ENCODE measurements at regions not wholly inside any gene's neighbourhood (a gene's known extent, or its start where the extent isn't known, plus 50 kb on each side); places are given as distances from the start of the nearest gene placed in this dataset.

DNA sequence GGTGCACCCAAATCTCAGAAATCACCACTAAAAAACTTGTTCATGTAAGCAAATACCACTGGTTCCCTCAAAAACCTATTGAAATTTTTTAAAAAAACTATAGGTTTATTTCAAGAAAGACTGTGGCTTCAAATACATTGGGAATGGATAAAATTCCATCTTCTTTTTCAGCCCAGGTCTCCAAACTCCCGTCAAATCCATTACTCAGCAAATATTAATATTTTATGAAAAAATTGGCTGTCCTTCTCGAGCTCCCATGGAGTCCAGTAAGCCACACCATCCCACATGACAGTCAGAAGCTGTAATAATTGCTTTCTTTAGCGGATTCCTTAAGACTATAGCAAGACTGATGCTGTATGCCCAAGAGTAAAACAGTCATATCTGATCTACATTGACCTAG is 204.4 kb upstream of the DOK6 start:
- no peak overlapping the region for H3K9ac ChIP-seq (ENCODE audit: low read depth, low read length)
- H3K36me3 ChIP-seq (ENCODE audit: insufficient read depth, low read length) = no peaks in the 10 kb centered on the region

GRCh38 chr18:69205925-69206324 is 194.8 kb upstream of the DOK6 start:
- Histone ChIP-seq H3K9me3 (ENCODE audit: insufficient read depth, low read length, severe bottlenecking) (no peaks in the 10 kb centered on the region), H3K79me2 (ENCODE audit: insufficient read depth, low read length) (no peaks in the 10 kb centered on the region), H3K9ac (ENCODE audit: low read depth, low read length) (no peak overlapping the region), H3K36me3 (ENCODE audit: insufficient read depth, low read length) (no peaks in the 10 kb centered on the region), H4K20me1 (ENCODE audit: insufficient read depth, low read length) (no peaks in the 10 kb centered on the region), H3K4me1 (ENCODE audit: insufficient read depth, low read length) (no peaks in the 10 kb centered on the region), H2AFZ (ENCODE audit: low read depth, low read length) (no peak overlapping the region), H3K4me3 (ENCODE audit: low read depth in 1 of 2, low read length in 2 of 2) (no peak overlapping the region), H3K4me2 (ENCODE audit: insufficient read depth, low read length) (no peak overlapping the region), H3K27me3 (ENCODE audit: insufficient read depth, low read length, poor library complexity) (no peaks in the 10 kb centered on the region), H3K27ac (ENCODE audit: low read length) (no peak overlapping the region)
- no peak for TF ChIP-seq EZH2 (IDR thresholded peaks at IDR 0.05; ENCODE audit: borderline replicate concordance, low read depth, low read length, severe bottlenecking)
- TF ChIP-seq, protein P1, sequence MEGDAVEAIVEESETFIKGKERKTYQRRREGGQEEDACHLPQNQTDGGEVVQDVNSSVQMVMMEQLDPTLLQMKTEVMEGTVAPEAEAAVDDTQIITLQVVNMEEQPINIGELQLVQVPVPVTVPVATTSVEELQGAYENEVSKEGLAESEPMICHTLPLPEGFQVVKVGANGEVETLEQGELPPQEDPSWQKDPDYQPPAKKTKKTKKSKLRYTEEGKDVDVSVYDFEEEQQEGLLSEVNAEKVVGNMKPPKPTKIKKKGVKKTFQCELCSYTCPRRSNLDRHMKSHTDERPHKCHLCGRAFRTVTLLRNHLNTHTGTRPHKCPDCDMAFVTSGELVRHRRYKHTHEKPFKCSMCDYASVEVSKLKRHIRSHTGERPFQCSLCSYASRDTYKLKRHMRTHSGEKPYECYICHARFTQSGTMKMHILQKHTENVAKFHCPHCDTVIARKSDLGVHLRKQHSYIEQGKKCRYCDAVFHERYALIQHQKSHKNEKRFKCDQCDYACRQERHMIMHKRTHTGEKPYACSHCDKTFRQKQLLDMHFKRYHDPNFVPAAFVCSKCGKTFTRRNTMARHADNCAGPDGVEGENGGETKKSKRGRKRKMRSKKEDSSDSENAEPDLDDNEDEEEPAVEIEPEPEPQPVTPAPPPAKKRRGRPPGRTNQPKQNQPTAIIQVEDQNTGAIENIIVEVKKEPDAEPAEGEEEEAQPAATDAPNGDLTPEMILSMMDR (IDR thresholded peaks at IDR 0.05; ENCODE audit: borderline replicate concordance, extremely low read depth, low read length, poor library complexity, severe bottlenecking) = no peak
- DNase-seq = no peak
- ATAC-seq (ENCODE audit: insufficient read depth, low read depth) = no peak

More for the DNA sequence above, 204.4 kb upstream of the DOK6 start:
- Histone ChIP-seq H3K4me2 (ENCODE audit: insufficient read depth, low read length) (no peak overlapping the region), H3K9me3 (ENCODE audit: insufficient read depth, low read length, severe bottlenecking) (no peaks in the 10 kb centered on the region), H2AFZ (ENCODE audit: low read depth, low read length) (no peak overlapping the region), H3K4me1 (ENCODE audit: insufficient read depth, low read length) (no peaks in the 10 kb centered on the region), H3K79me2 (ENCODE audit: insufficient read depth, low read length) (no peaks in the 10 kb centered on the region), H4K20me1 (ENCODE audit: insufficient read depth, low read length) (no peaks in the 10 kb centered on the region), H3K27me3 (ENCODE audit: insufficient read depth, low read length, poor library complexity) (no peaks in the 10 kb centered on the region), H3K27ac (ENCODE audit: low read length) (no peak overlapping the region), H3K4me3 (ENCODE audit: low read depth in 1 of 2, low read length in 2 of 2) (no peak overlapping the region)
- TF ChIP-seq, protein P1 (IDR thresholded peaks at IDR 0.05; ENCODE audit: borderline replicate concordance, extremely low read depth, low read length, poor library complexity, severe bottlenecking) = no peak
- no peak for TF ChIP-seq EZH2 (IDR thresholded peaks at IDR 0.05; ENCODE audit: borderline replicate concordance, low read depth, low read length, severe bottlenecking)
- ATAC-seq (ENCODE audit: insufficient read depth, low read depth) = no peak
- no peak for DNase-seq

- Histone ChIP-seq H4K20me1 (ENCODE audit: insufficient read depth, low read length) (no peaks in the 10 kb centered on the region), H3K9me3 (ENCODE audit: insufficient read depth, low read length, severe bottlenecking) (no peaks in the 10 kb centered on the region), H3K4me2 (ENCODE audit: insufficient read depth, low read length) (no peak overlapping the region), H3K36me3 (ENCODE audit: insufficient read depth, low read length) (no peaks in the 10 kb centered on the region), H3K27me3 (ENCODE audit: insufficient read depth, low read length, poor library complexity) (no peaks in the 10 kb centered on the region), H2AFZ (ENCODE audit: low read depth, low read length) (no peak overlapping the region), H3K4me1 (ENCODE audit: insufficient read depth, low read length) (no peaks in the 10 kb centered on the region), H3K9ac (ENCODE audit: low read depth, low read length) (no peak overlapping the region), H3K79me2 (ENCODE audit: insufficient read depth, low read length) (no peaks in the 10 kb centered on the region), H3K4me3 (ENCODE audit: low read depth in 1 of 2, low read length in 2 of 2) (no peak overlapping the region), H3K27ac (ENCODE audit: low read length) (no peak overlapping the region)
- TF ChIP-seq, protein P1 (IDR thresholded peaks at IDR 0.05; ENCODE audit: borderline replicate concordance, extremely low read depth, low read length, poor library complexity, severe bottlenecking) = no peak
- no peak for TF ChIP-seq EZH2 (IDR thresholded peaks at IDR 0.05; ENCODE audit: borderline replicate concordance, low read depth, low read length, severe bottlenecking)
- DNase-seq (no peak), ATAC-seq (ENCODE audit: insufficient read depth, low read depth) (no peak)
Measured at GRCh38 chr18:69208545-69208944, 192.1 kb upstream of the DOK6 start.

- Histone ChIP-seq H3K9ac (ENCODE audit: low read depth, low read length) (no peak overlapping the region), H3K27me3 (ENCODE audit: insufficient read depth, low read length, poor library complexity) (no peaks in the 10 kb centered on the region), H4K20me1 (ENCODE audit: insufficient read depth, low read length) (no peaks in the 10 kb centered on the region), H3K79me2 (ENCODE audit: insufficient read depth, low read length) (no peaks in the 10 kb centered on the region), H3K4me2 (ENCODE audit: insufficient read depth, low read length) (no peak overlapping the region), H3K36me3 (ENCODE audit: insufficient read depth, low read length) (no peaks in the 10 kb centered on the region), H3K9me3 (ENCODE audit: insufficient read depth, low read length, severe bottlenecking) (no peaks in the 10 kb centered on the region), H2AFZ (ENCODE audit: low read depth, low read length) (no peak overlapping the region), H3K4me3 (ENCODE audit: low read depth in 1 of 2, low read length in 2 of 2) (no peak overlapping the region), H3K27ac (ENCODE audit: low read length) (no peak overlapping the region), H3K4me1 (ENCODE audit: insufficient read depth, low read length) (no peaks in the 10 kb centered on the region)
- no peak for DNase-seq
- no peak for ATAC-seq (ENCODE audit: insufficient read depth, low read depth)
- TF ChIP-seq, protein P1 (IDR thresholded peaks at IDR 0.05; ENCODE audit: borderline replicate concordance, extremely low read depth, low read length, poor library complexity, severe bottlenecking) = no peak
- no peak for TF ChIP-seq EZH2 (IDR thresholded peaks at IDR 0.05; ENCODE audit: borderline replicate concordance, low read depth, low read length, severe bottlenecking)
Measured at GRCh38 chr18:69209761-69210160, 190.9 kb upstream of the DOK6 start.
